ENCODE measurements at regions not wholly inside any gene's neighbourhood (a gene's known extent, or its start where the extent isn't known, plus 50 kb on each side); places are given as distances from the start of the nearest gene placed in this dataset.
"Not testable (repeated sequence)": the region's sequence is repeated elsewhere in the genome, so short reads cannot be mapped to it uniquely, and the experiment has no call there.

GRCh38 chr18:41644466-41644865 lies 310.6 kb upstream of the PIK3C3 start:
- no peak for DNase-seq (ENCODE audit: low read depth)
- TF ChIP-seq CTCF (conservative IDR thresholded peaks at IDR 0.05; ENCODE audit: control insufficient read depth, insufficient read depth, low read depth, low read length), result no peak
- no peak overlapping the region for H3K4me3 ChIP-seq (ENCODE audit: control insufficient read depth, low read depth, low read length)

- H3K4me3 ChIP-seq (ENCODE audit: control insufficient read depth, low read depth, low read length), result no peak overlapping the region
- no peak for DNase-seq (ENCODE audit: low read depth)
- no peak for TF ChIP-seq CTCF (conservative IDR thresholded peaks at IDR 0.05; ENCODE audit: control insufficient read depth, insufficient read depth, low read depth, low read length)
Observed at GRCh38 chr18:41643427-41643826, 311.6 kb upstream of the PIK3C3 start.

- TF ChIP-seq CTCF (conservative IDR thresholded peaks at IDR 0.05; ENCODE audit: control insufficient read depth, insufficient read depth, low read depth, low read length), result no peak
- no peak for DNase-seq (ENCODE audit: low read depth)
Observed at GRCh38 chr18:41642756-41643155, 312.3 kb upstream of the PIK3C3 start.

DNA sequence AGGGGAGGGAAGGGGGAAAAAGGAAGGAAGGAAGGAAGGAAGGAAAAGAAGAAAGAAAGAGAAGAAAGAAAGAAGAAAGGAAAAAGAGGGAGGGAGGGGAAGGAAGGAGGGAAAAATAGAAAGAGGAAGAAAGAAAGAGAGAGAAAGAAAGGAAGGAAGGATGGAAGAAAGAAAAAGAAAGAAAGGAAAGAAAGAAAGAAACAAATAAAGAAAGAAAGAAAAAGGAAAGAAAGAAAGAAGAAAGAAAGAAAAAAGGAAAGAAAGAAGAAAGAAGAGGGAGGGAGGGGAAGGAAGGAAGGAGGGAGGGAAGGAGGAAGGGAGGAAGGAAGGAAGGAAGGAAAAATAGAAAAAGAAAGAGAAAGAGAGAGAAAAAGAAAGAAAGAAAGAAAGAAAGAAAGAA lies 315.8 kb upstream of the PIK3C3 start:
- DNase-seq (ENCODE audit: low read depth), result no peak
- TF ChIP-seq CTCF (conservative IDR thresholded peaks at IDR 0.05; ENCODE audit: control insufficient read depth, insufficient read depth, low read depth, low read length), result no peak
- no peak overlapping the region for H3K4me3 ChIP-seq (ENCODE audit: control insufficient read depth, low read depth, low read length)

More at GRCh38 chr18:41642756-41643155, 312.3 kb upstream of the PIK3C3 start:
- H3K4me3 ChIP-seq (ENCODE audit: control insufficient read depth, low read depth, low read length), result no peak overlapping the region

DNA sequence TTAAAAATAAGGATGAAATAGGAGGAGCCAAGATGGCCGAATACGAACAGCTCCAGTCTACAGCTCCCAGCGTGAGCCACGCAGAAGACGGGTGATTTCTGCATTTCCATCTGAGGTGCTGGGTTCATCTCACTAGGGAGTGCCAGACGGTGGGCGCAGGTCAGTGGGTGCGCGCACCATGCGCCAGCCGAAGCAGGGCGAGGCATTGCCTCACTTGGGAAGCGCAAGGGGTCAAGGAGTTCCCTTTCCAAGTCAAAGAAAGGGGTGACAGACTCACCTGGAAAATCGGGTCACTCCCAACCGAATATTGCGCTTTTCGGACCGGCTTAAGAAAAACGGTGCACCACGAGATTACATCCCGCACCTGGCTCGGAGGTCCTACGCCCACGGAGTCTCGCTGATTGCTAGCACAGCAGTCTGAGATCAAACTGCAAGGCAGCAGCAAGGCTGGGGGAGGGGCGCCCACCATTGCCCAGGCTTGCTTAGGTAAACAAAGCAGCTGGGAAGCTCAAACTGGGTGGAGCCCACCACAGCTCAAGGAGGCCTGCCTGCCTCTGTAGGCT lies 323.2 kb upstream of the PIK3C3 start:
- H3K4me3 ChIP-seq (ENCODE audit: control insufficient read depth, low read depth, low read length); DNase-seq (ENCODE audit: low read depth): not testable (repeated sequence)

- no peak overlapping the region for H3K4me3 ChIP-seq (ENCODE audit: control insufficient read depth, low read depth, low read length)
- no peak for DNase-seq (ENCODE audit: low read depth)
- no peak for TF ChIP-seq CTCF (conservative IDR thresholded peaks at IDR 0.05; ENCODE audit: control insufficient read depth, insufficient read depth, low read depth, low read length)
Observed at GRCh38 chr18:41630232-41630886, 324.7 kb upstream of the PIK3C3 start.

GRCh38 chr18:41624460-41624859 lies 330.6 kb upstream of the PIK3C3 start:
- DNase-seq (ENCODE audit: low read depth), result no peak
- TF ChIP-seq CTCF (conservative IDR thresholded peaks at IDR 0.05; ENCODE audit: control insufficient read depth, insufficient read depth, low read depth, low read length), result no peak
- no peak overlapping the region for H3K4me3 ChIP-seq (ENCODE audit: control insufficient read depth, low read depth, low read length)

Measured in fibroblast of mammary gland (primary cell).